ENCODE measurements at regions not wholly inside any gene's neighbourhood (a gene's known extent, or its start where the extent isn't known, plus 50 kb on each side); places are given as distances from the start of the nearest gene placed in this dataset.

- TF ChIP-seq GABPA (IDR thresholded peaks at IDR 0.05; ENCODE audit: low read depth) (no peak), CTCF (IDR thresholded peaks at IDR 0.05) (no peak), POLR2AphosphoS5 (IDR thresholded peaks at IDR 0.05; ENCODE audit: low read depth, low read length) (no peak), RAD21 (IDR thresholded peaks at IDR 0.05; ENCODE audit: low read length) (no peak), RFX5 (IDR thresholded peaks at IDR 0.05; ENCODE audit: low read length) (no peak)
Measured at GRCh38 chr12:94771741-94772140, 121.4 kb upstream of the TMCC3 start.

Data from SK-N-SH (cell line).